Epithelial cell of esophagus (primary cell): ENCODE measurements at regions not wholly inside any gene's neighbourhood (a gene's known extent, or its start where the extent isn't known, plus 50 kb on each side); places are given as distances from the start of the nearest gene placed in this dataset.

Experiments used
- DNase-seq: peaks from one replicate; pipeline ENCODE4 v3.0.0; 2010; ENCODE audit warnings: low read depth
- H3K4me3 ChIP-seq: 2 replicates; pipeline ENCODE4 v1.5.1; 2011; ENCODE audit warnings: mild to moderate bottlenecking, low read length, control low read depth
- CTCF ChIP-seq: IDR thresholded peaks from 2 replicates; pipeline ENCODE4 v1.5.1; 2011; ENCODE audit warnings: low read depth, mild to moderate bottlenecking, low read length, control low read depth, inconsistent platforms; ENCODE audit not compliant: insufficient read depth; ENCODE audit errors: missing control alignments

- no peak overlapping the region for H3K4me3 ChIP-seq
- DNase-seq: no peak
- TF ChIP-seq CTCF: no peak
Measured at GRCh38 chr18:78865056-78865598, 114.5 kb upstream of the SALL3 start.

- no peak for TF ChIP-seq CTCF
- H3K4me3 ChIP-seq: no peak overlapping the region
- DNase-seq: no peak
Measured at GRCh38 chr18:78865771-78866310, 113.8 kb upstream of the SALL3 start.

GRCh38 chr18:78867131-78867530, 112.5 kb upstream of the SALL3 start:
- no peak overlapping the region for H3K4me3 ChIP-seq
- TF ChIP-seq CTCF: no peak
- no peak for DNase-seq

GRCh38 chr18:78868330-78869316, 111.0 kb upstream of the SALL3 start:
- no peak for DNase-seq
- no peak for TF ChIP-seq CTCF
- no peak overlapping the region for H3K4me3 ChIP-seq

GRCh38 chr18:78871618-78872017, 108.0 kb upstream of the SALL3 start:
- DNase-seq: no peak
- TF ChIP-seq CTCF: no peak
- H3K4me3 ChIP-seq: no peak overlapping the region

DNA sequence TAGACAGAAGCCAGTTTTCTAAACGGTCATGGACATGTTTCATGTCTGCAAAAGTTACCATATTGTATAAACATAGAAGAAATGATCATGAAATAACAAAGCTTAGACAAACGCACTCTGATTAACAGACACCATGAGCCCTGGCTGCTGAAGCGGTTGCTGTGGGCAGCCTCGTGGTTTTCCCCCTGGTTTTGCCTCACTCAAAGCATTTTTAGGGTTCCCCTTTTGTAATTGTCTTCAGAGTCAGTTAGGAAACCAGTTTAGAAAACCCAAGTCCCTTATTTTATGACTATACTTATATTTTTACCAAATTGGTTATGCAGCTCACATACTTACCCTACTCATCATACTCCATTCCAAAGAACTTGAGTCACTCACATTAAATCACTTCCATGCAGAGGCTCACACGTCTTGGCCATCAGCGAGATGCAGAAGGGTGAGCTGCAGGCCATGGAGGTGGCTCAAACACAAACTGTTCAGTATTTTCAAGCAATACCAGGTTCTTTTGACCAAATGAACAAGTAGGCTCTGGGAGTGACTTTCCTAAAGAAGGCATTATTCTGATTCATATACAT, 105.6 kb upstream of the SALL3 start:
- DNase-seq: no peak
- TF ChIP-seq CTCF: no peak
- no peak overlapping the region for H3K4me3 ChIP-seq
